Mesenchymal stem cell (in vitro differentiated cells and primary cell): ENCODE measurements at regions not wholly inside any gene's neighbourhood (a gene's known extent, or its start where the extent isn't known, plus 50 kb on each side); places are given as distances from the start of the nearest gene placed in this dataset.

ENCODE experiments used
- DNase-seq: peaks from one replicate; pipeline ENCODE4 v3.0.0-alpha.2; 2013
- H2AFZ ChIP-seq: one replicate; pipeline ENCODE4 v1.6.1; 2013; ENCODE audit warnings: low read depth, mild to moderate bottlenecking, control low read depth, inconsistent platforms, low read length, moderate library complexity
- H2AK5ac ChIP-seq: 2 replicates; pipeline ENCODE4 v1.6.1; 2013; ENCODE audit warnings: low read length, moderate library complexity, mild to moderate bottlenecking, inconsistent platforms; ENCODE audit not compliant: severe bottlenecking
- H2BK120ac ChIP-seq: one replicate; pipeline ENCODE4 v1.6.1; 2013; ENCODE audit warnings: low read depth, mild to moderate bottlenecking, inconsistent platforms, low read length, moderate library complexity
- H2BK12ac ChIP-seq, 2 experiments: one replicate each; pipeline ENCODE4 v1.6.1; 2013; ENCODE audit warnings: inconsistent platforms in 2 of 2, low read length in 2 of 2, mild to moderate bottlenecking in 2 of 2, moderate library complexity in 2 of 2, control low read depth in 1 of 2
- H2BK15ac ChIP-seq: one replicate; pipeline ENCODE4 v1.6.1; 2013; ENCODE audit warnings: mild to moderate bottlenecking, low read depth, inconsistent platforms; ENCODE audit not compliant: poor library complexity, severe bottlenecking
- H2BK5ac ChIP-seq: 2 replicates; pipeline ENCODE4 v1.6.1; 2013; ENCODE audit warnings: low read depth, mild to moderate bottlenecking, low read length, control low read depth, inconsistent platforms; ENCODE audit not compliant: poor library complexity, severe bottlenecking
- H3K14ac ChIP-seq, 2 experiments: one replicate each; pipeline ENCODE4 v1.6.1; 2013; ENCODE audit warnings: inconsistent platforms in 2 of 2, low read length in 2 of 2, control low read depth in 1 of 2, mild to moderate bottlenecking in 1 of 2, moderate library complexity in 1 of 2
- H3K18ac ChIP-seq, 2 experiments: one replicate each; pipeline ENCODE4 v1.6.1; 2013; ENCODE audit warnings: inconsistent platforms in 2 of 2, low read length in 2 of 2, control low read depth in 1 of 2, low read depth in 1 of 2, mild to moderate bottlenecking in 1 of 2
- H3K23ac ChIP-seq, 2 experiments: one replicate each; pipeline ENCODE4 v1.6.1; 2013; ENCODE audit warnings: inconsistent platforms in 2 of 2, low read length in 2 of 2, mild to moderate bottlenecking in 2 of 2, moderate library complexity in 2 of 2, control low read depth in 1 of 2
- H3K27ac ChIP-seq: 2 replicates; pipeline ENCODE4 v1.5.1; 2013; ENCODE audit warnings: mild to moderate bottlenecking, moderate library complexity, low read length, control low read depth, inconsistent platforms; ENCODE audit not compliant: poor library complexity, severe bottlenecking
- H3K27me3 ChIP-seq, 2 experiments: 2 replicates each; pipeline versions ENCODE4 v1.6.1 to v1.7.0; 2013; ENCODE audit warnings: low read length in 2 of 2, mild to moderate bottlenecking in 2 of 2, moderate library complexity in 2 of 2, control low read depth in 1 of 2, inconsistent platforms in 1 of 2; ENCODE audit not compliant: control insufficient read depth in 1 of 2, insufficient read depth in 1 of 2
- H3K36me3 ChIP-seq, 2 experiments: 2 replicates each; pipeline versions ENCODE4 v1.6.1 to v1.7.0; 2013; ENCODE audit warnings: low read length in 2 of 2, control low read depth in 1 of 2, inconsistent platforms in 1 of 2, low read depth in 1 of 2, mild to moderate bottlenecking in 1 of 2; ENCODE audit not compliant: insufficient read depth in 2 of 2, control insufficient read depth in 1 of 2
- H3K4ac ChIP-seq, 2 experiments: one replicate each; pipeline ENCODE4 v1.6.1; 2013; ENCODE audit warnings: inconsistent platforms in 2 of 2, low read length in 2 of 2, mild to moderate bottlenecking in 2 of 2, moderate library complexity in 2 of 2, control low read depth in 1 of 2, low read depth in 1 of 2
- H3K4me1 ChIP-seq: 2 replicates; pipeline ENCODE4 v1.6.1; 2013; ENCODE audit warnings: low read depth, low read length, control low read depth; ENCODE audit not compliant: control insufficient read depth, insufficient read depth
- H3K4me2 ChIP-seq: 2 replicates; pipeline ENCODE4 v1.6.1; 2013; ENCODE audit warnings: low read length, mild to moderate bottlenecking, inconsistent platforms; ENCODE audit not compliant: poor library complexity, severe bottlenecking
- H3K4me3 ChIP-seq, 2 experiments: 2 replicates each; pipeline versions ENCODE4 v1.5.1 to v1.7.0; 2013; ENCODE audit warnings: low read length in 2 of 2, mild to moderate bottlenecking in 2 of 2, control low read depth in 1 of 2, low read depth in 1 of 2; ENCODE audit not compliant: insufficient read depth in 1 of 2
- H3K79me1 ChIP-seq: replicated peaks from 2 replicates; pipeline ENCODE4 v1.6.1; 2013; ENCODE audit warnings: mild to moderate bottlenecking, control low read depth, low read length, inconsistent platforms; ENCODE audit not compliant: poor library complexity, severe bottlenecking
- H3K9ac ChIP-seq: 2 replicates; pipeline ENCODE4 v1.7.0; 2013; ENCODE audit warnings: mild to moderate bottlenecking, low read length, moderate library complexity
- H3K9me3 ChIP-seq: 2 replicates; pipeline ENCODE4 v1.7.0; 2013; ENCODE audit warnings: mild to moderate bottlenecking, low read length; ENCODE audit not compliant: control insufficient read depth
- H4K8ac ChIP-seq: one replicate; pipeline ENCODE4 v1.6.1; 2013; ENCODE audit warnings: inconsistent platforms, mild to moderate bottlenecking, low read length, moderate library complexity
- H4K91ac ChIP-seq: one replicate; pipeline ENCODE4 v1.6.1; 2013; ENCODE audit warnings: mild to moderate bottlenecking, low read length, inconsistent platforms
- WGBS: methylation state at CpG from one replicate; pipeline ENCODE4 v1.1.7; 2013; ENCODE audit warnings: mixed read lengths; 5-methylcytosine and 5-hydroxymethylcytosine counted together

DNA sequence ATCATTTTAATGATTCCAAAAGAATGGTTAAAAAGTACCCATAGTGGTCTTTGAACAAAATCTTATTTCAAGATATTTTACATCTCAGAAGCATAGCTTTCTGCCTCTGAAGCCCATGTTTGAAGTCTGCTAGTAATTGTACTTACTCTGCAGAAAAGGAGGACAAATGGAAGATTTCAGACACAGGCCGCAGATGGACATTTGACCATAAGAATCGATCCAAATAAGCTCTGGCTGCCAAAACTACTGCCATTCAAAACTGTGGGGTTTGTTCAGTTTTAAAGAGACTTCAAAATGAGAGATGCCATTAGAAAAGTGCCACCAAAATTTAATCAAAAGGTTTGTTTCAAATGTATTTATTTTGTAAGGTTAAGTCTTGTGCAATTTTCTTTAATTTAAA is 306.7 kb downstream of the DTWD2 start:
- Histone ChIP-seq H2AK5ac (no peak overlapping the region), H2BK12ac (no peak overlapping the region), H3K9me3 (no peaks in the 10 kb centered on the region), H2BK15ac (no peak overlapping the region), H3K14ac (no peak overlapping the region), H3K23ac (no peak overlapping the region), H3K4me3 (no peak overlapping the region), H3K18ac (no peak overlapping the region), H3K27me3 (no peaks in the 10 kb centered on the region), H3K4me1 (peaks cover 1% of the 10 kb centered on the region), H4K8ac (no peak overlapping the region), H3K9ac (no peak overlapping the region), H2BK120ac (no peak overlapping the region), H3K79me1 (no peaks in the 10 kb centered on the region), H3K36me3 (no peaks in the 10 kb centered on the region), H2AFZ (no peak overlapping the region), H2BK5ac (no peak overlapping the region), H4K91ac (no peak overlapping the region), H3K27ac (no peak overlapping the region), H3K4me2 (no peak overlapping the region), H3K4ac (no peak overlapping the region)
- 100% methylated on average over 2 of the region's 2 CpGs for WGBS
- DNase-seq: no peak

DNA sequence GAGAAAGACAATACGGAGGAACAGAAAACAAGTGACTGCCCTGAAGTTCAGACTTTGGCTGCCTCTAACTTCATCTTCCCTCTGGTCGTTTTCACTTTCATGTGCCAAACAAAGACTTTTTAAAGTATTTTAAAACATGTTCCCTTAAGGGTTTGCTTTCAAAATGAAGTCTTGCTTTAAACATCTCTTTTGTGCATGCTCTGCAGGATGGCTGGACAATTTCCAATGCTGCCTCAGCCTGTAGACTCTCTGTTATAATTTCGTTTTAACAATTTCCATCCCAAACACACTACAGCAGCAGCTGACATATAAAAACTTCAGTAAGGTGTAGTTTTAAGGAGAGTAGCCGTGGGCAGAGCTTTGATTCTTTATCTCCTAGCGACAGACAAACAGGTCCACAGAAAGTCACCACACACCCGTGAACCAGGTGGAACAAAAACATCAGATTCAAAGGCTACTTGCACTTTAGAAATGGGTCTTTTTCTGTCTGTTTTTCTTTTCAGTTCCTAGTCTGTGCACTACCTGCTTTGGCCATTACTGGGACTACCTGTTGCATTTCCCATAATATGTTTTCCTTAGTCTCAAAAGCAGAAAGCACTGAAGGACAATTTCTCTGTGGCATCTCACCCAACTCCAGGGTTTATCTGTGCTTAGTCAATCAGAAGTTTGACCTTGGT is 308.9 kb downstream of the DTWD2 start:
- Histone ChIP-seq H2BK5ac (no peak overlapping the region), H3K9ac (no peak overlapping the region), H3K4ac (no peak overlapping the region), H3K27me3 (no peaks in the 10 kb centered on the region), H2BK120ac (no peak overlapping the region), H3K23ac (no peak overlapping the region), H3K9me3 (no peaks in the 10 kb centered on the region), H2AFZ (no peak overlapping the region), H3K4me2 (no peak overlapping the region), H3K14ac (no peak overlapping the region), H3K4me3 (no peak overlapping the region), H3K27ac (no peak overlapping the region), H4K8ac (no peak overlapping the region), H3K79me1 (no peaks in the 10 kb centered on the region), H3K18ac (no peak overlapping the region), H2BK12ac (no peak overlapping the region), H3K4me1 (no peaks in the 10 kb centered on the region), H3K36me3 (no peaks in the 10 kb centered on the region), H2AK5ac (no peak overlapping the region), H4K91ac (no peak overlapping the region), H2BK15ac (no peak overlapping the region)
- DNase-seq: no peak
- 79% methylated on average over 6 of the region's 6 CpGs for WGBS

DNA sequence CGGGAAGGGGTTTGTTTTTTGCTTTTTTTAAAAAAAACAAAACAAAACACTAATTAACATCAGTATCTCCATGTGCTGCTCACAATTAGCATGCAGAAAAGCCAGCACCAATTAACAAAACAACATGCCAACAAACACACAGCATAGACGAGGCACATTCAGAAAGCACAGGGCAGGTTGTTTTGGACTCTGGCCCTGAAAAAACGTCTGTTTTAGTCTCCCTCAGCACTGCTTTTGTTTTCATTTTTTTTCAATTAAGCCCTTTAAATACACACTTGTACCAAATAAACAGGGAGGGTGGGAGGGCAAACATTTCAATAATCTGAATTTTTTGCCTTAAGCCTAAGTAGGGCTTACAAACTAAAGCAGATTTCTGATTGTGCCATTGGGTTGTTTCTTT is 309.6 kb downstream of the DTWD2 start:
- H3K36me3 ChIP-seq: no peaks in the 10 kb centered on the region

DNA sequence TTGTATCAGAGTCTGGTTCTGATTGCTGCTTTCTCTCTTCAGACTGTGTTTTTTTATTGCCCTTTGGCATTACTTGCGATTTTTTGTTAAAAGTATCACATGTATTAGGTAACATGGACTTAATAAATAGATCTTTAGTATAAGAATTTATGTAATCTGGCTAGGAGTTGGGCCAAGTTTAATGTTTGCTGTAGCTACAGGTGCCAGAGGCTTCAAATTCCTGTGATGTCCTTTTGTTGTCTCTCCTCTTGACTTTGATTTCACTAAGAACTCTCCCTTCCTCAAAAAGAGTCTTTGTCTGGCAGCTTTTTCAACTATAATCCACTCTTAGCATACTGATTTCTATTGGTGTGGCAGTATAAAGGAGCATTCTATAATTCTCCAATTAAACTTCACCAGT is 313.1 kb downstream of the DTWD2 start:
- no peak overlapping the region for H2BK5ac ChIP-seq
- H4K8ac ChIP-seq: no peak overlapping the region
- no peak overlapping the region for H3K27ac ChIP-seq
- no peak overlapping the region for H2AK5ac ChIP-seq
- no peak overlapping the region for H3K4me3 ChIP-seq
- no peak overlapping the region for H3K14ac ChIP-seq
- no peak overlapping the region for H3K4ac ChIP-seq
- H3K18ac ChIP-seq: no peak overlapping the region
- no peaks in the 10 kb centered on the region for H3K27me3 ChIP-seq
- no peak overlapping the region for H2AFZ ChIP-seq
- DNase-seq: no peak
- H3K4me1 ChIP-seq: no peaks in the 10 kb centered on the region
- no peak overlapping the region for H2BK120ac ChIP-seq
- no peak overlapping the region for H3K9ac ChIP-seq
- WGBS: no CpG with 5 or more reads among the region's 1 CpG
- H3K79me1 ChIP-seq: no peaks in the 10 kb centered on the region
- no peak overlapping the region for H3K23ac ChIP-seq
- no peak overlapping the region for H3K4me2 ChIP-seq
- H3K36me3 ChIP-seq: no peaks in the 10 kb centered on the region
- no peak overlapping the region for H4K91ac ChIP-seq
- no peak overlapping the region for H2BK12ac ChIP-seq
- peaks cover 16% of the 10 kb centered on the region for H3K9me3 ChIP-seq
- no peak overlapping the region for H2BK15ac ChIP-seq

More for the DNA sequence above, 309.6 kb downstream of the DTWD2 start:
- no peak overlapping the region for H2AFZ ChIP-seq
- H3K79me1 ChIP-seq: no peaks in the 10 kb centered on the region
- DNase-seq: no peak
- H2BK120ac ChIP-seq: no peak overlapping the region
- H2BK12ac ChIP-seq: no peak overlapping the region
- H3K27ac ChIP-seq: no peak overlapping the region
- H2BK5ac ChIP-seq: no peak overlapping the region
- no peak overlapping the region for H3K14ac ChIP-seq
- H3K4me3 ChIP-seq: no peak overlapping the region
- H3K18ac ChIP-seq: no peak overlapping the region
- H2BK15ac ChIP-seq: no peak overlapping the region
- no peaks in the 10 kb centered on the region for H3K27me3 ChIP-seq
- peaks cover 5% of the 10 kb centered on the region for H3K9me3 ChIP-seq
- 79% methylated on average over 2 of the region's 3 CpGs for WGBS
- no peak overlapping the region for H3K4me2 ChIP-seq
- no peak overlapping the region for H2AK5ac ChIP-seq
- H4K8ac ChIP-seq: no peak overlapping the region
- H3K4ac ChIP-seq: no peak overlapping the region
- H3K4me1 ChIP-seq: no peaks in the 10 kb centered on the region
- no peak overlapping the region for H3K23ac ChIP-seq
- no peak overlapping the region for H4K91ac ChIP-seq
- no peak overlapping the region for H3K9ac ChIP-seq
